CD4-positive, alpha-beta T cell treated with Interleukin-12 subunit alpha and Interleukin-12 subunit beta, for 1 hour (primary cell): ENCODE measurements at regions not wholly inside any gene's neighbourhood (a gene's known extent, or its start where the extent isn't known, plus 50 kb on each side); places are given as distances from the start of the nearest gene placed in this dataset.

Source experiments
- DNase-seq: peaks from one replicate; pipeline ENCODE4 v3.0.0-alpha.2; 2020

DNA sequence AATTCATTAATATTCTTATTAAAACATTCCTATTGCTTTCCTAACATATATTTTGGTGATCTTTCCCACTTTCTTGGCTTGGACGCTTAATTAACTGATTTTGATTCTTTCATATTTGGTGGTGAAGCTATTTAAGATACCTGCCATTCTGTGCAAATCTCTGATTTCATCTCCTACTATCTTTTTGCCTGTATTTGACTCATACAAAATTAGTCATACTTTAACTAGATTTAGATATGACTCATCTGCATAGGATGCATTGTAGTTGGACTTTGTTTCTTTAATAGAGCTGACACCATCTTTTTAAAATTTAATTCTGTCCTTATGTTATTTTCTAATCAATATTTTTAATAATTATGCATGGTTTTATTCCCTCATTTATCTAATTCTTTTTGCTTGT, 93.8 kb upstream of the PLPPR4 start:
- DNase-seq = no peak

DNA sequence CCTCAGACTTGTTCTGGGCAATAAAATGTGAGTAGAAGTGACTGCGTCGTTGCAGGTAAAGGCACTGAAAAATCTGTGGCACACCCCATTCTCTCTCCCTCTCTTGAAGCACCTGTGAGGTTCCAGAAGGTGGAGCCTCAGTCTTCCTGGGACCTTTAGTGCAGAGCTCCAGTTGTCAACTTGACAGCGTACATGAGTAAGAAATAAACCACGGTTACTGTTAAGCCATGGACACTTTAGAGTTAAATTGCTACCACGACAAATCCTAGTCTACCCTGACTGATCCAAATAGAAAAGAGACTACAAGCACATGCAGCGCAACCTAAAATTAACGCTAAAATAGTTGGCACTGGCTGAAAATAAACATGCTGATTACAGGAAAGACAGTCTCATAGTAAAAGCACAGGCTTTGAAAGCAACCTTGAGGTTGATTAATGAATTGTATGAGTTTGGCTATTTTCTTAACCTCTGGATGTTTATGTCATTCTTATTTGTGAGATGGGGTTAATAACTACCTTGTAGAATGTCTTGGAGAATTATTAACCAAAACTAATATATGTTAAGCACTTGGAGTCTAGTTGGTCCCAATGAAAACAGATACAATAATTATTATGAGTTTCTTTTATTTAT, 93.0 kb upstream of the PLPPR4 start:
- no peak for DNase-seq

GRCh38 chr1:99173282-99173681, 91.0 kb upstream of the PLPPR4 start:
- DNase-seq = no peak

GRCh38 chr1:99173900-99174299, 90.4 kb upstream of the PLPPR4 start:
- DNase-seq = no peak

DNA sequence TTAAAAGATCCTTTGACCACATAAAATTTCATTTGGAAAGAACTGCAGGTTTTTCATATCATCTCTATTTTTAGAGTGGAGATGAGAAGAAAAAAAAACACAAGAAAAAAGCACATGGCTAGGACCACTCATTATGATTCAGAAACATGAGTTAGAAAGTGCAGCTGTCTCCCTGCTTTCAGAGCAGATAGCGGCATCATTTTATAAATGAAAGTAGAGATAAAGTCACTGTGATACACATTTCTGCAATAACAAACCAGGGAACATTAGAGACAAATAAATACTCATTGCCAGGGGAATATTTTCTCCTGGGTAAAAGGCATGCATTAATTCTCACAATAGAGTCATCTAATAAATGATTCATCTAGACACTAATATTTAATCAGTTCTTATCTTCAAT, 87.5 kb upstream of the PLPPR4 start:
- no peak for DNase-seq

DNA sequence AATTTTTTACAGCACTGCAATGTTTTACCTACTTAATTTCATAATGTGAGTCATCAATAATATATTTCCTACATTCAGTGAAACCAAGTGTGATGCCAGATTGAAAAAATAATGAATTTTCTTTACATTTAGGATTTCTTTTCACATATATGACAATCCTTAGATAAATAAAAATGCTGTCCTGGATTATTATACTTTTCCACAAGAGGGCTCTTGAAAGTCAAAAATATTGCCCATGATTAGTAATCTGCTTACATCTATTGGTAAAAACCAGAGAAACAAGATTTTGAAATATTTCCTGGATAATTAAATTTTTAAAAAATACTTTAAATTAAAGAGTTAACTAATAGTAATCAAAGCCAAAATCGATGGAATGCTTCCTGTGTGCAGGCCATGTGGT, 86.8 kb upstream of the PLPPR4 start:
- no peak for DNase-seq

DNA sequence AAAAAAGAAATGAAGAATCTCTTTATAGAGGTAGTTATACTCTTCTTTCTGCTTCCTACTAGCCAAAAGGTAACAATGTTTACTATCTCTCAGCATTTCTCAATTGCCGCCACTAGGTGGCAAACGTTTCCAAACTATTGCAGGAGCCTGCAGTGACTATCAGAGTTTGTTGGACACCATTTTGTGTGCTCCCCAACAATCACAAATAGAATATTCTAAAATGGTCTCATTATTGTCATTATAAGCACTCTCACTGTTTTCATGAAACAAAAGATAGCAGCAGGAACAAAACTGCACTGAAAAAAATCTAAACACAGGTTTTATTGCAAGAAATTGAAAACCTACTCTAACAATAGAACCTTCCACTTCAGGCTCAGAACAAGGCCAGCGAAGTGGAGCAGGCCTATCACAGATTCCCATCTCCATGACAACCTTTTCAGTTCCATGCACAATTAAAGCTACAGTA, 83.9 kb upstream of the PLPPR4 start:
- DNase-seq = peak; percentile 65

- no peak for DNase-seq
These were observed 83.4 kb upstream of the PLPPR4 start for GRCh38 chr1:99180915-99181314.

DNA sequence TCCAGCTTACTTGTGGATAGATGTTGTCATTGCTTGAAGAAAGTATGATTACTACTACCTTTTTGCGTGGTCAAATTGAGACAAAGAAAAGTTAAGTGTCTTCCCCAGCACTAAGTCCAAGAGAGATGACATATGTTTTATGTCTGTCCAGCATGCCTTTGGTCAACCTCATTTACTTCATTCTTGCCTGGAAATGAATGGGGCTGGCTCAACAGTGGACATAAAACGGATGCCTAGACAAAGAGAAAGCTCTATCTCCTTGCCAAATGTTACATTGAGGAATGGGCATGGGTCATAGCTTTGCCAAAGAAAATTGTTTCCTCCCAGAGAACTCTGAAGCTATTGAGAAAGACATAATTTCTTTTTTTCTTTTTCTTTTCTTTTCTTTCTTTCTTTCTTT, 82.4 kb upstream of the PLPPR4 start:
- no peak for DNase-seq

- no peak for DNase-seq
These were observed 79.1 kb upstream of the PLPPR4 start for GRCh38 chr1:99185196-99185595.

- DNase-seq = no peak
These were observed 70.9 kb upstream of the PLPPR4 start for GRCh38 chr1:99193431-99193830.

DNA sequence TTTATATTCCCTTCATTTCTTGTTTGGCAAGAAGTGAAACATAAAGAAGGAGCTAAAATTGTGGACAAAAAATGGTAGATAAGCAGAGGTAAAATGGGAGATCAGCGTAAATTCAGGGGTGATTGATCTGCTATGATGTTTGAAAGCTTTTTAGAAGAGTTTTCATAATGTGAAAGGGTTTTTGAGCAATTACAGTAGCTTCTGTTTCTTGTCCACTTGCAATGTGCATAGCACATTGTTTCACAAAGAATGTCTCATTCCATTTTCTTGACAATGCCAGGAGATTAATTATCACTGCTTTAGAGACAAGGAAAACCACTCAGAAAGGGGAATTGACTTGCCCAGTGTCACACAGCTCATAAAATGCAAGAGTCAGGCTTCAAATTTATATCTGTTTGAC, 65.9 kb upstream of the PLPPR4 start:
- DNase-seq = no peak

GRCh38 chr1:99207216-99207615, 57.1 kb upstream of the PLPPR4 start:
- DNase-seq = no peak
